H1 (cell line): ENCODE measurements at regions not wholly inside any gene's neighbourhood (a gene's known extent, or its start where the extent isn't known, plus 50 kb on each side); places are given as distances from the start of the nearest gene placed in this dataset.

Source experiments
- ATF3 ChIP-seq: IDR thresholded peaks from 2 replicates; pipeline ENCODE4 v1.6.1; 2011; ENCODE audit warnings: low read depth, mild to moderate bottlenecking, low read length; ENCODE audit not compliant: insufficient read depth
- CEBPB ChIP-seq: IDR thresholded peaks from 2 replicates; pipeline ENCODE4 v1.6.1; 2012; ENCODE audit warnings: low read depth, low read length
- CREB1 ChIP-seq: IDR thresholded peaks from 2 replicates; pipeline ENCODE4 v1.6.1; 2012; ENCODE audit warnings: inconsistent platforms
- CTCF ChIP-seq, 3 experiments: IDR thresholded peaks; 1 replicate in 2 of 3; 2 replicates in 1 of 3; pipeline versions ENCODE4 v1.5.1 to v1.6.1; 2011; ENCODE audit warnings: low read length in 3 of 3, mild to moderate bottlenecking in 3 of 3, inconsistent platforms in 2 of 3, low read depth in 1 of 3, moderate library complexity in 1 of 3; ENCODE audit not compliant: insufficient read depth in 1 of 3; ENCODE audit errors: control extremely low read depth in 1 of 3
- EGR1 ChIP-seq: IDR thresholded peaks from 2 replicates; pipeline ENCODE4 v1.6.1; 2011; ENCODE audit warnings: low read depth, low read length, borderline replicate concordance
- GABPA ChIP-seq: IDR thresholded peaks from 2 replicates; pipeline ENCODE4 v1.6.1; 2011; ENCODE audit warnings: mild to moderate bottlenecking, low read length, moderate library complexity, borderline replicate concordance; ENCODE audit not compliant: insufficient read depth
- MAX ChIP-seq: IDR thresholded peaks from 2 replicates; pipeline ENCODE4 v1.6.1; 2012; ENCODE audit warnings: inconsistent platforms
- POLR2A ChIP-seq, 2 experiments: IDR thresholded peaks; 1 replicate in 1 of 2; 2 replicates in 1 of 2; pipeline ENCODE4 v1.6.1; 2011; ENCODE audit warnings: low read depth in 2 of 2, low read length in 2 of 2, mild to moderate bottlenecking in 2 of 2; ENCODE audit errors: control extremely low read depth in 1 of 2
- RAD21 ChIP-seq, 2 experiments: IDR thresholded peaks in 1 of 2; conservative IDR thresholded peaks in 1 of 2; 2 replicates each; pipeline ENCODE4 v1.6.1; 2011; ENCODE audit warnings: low read depth in 2 of 2, low read length in 2 of 2, improper control_type of control experiment in 1 of 2, inconsistent platforms in 1 of 2, mild to moderate bottlenecking in 1 of 2, moderate library complexity in 1 of 2
- RXRA ChIP-seq: IDR thresholded peaks from 2 replicates; pipeline ENCODE4 v1.6.1; 2011; ENCODE audit warnings: low read depth, mild to moderate bottlenecking, low read length, moderate library complexity; ENCODE audit not compliant: insufficient read depth
- SIX5 ChIP-seq: IDR thresholded peaks from 2 replicates; pipeline ENCODE4 v1.6.1; 2011; ENCODE audit warnings: mild to moderate bottlenecking, low read depth, low read length
- TAF1 ChIP-seq: IDR thresholded peaks from 2 replicates; pipeline ENCODE4 v1.6.1; 2011; ENCODE audit warnings: mild to moderate bottlenecking, low read depth, low read length
- YY1 ChIP-seq: IDR thresholded peaks from 2 replicates; pipeline ENCODE4 v1.6.1; 2011; ENCODE audit warnings: low read depth, mild to moderate bottlenecking, low read length

- TF ChIP-seq CREB1 (no peak), TAF1 (no peak), RXRA (no peak), CTCF (IDR thresholded peaks at IDR 0.05; ENCODE audit: control extremely low read depth in 1 of 3, insufficient read depth in 1 of 3, low read depth in 1 of 3, low read length in 3 of 3) (no peak), YY1 (no peak), RAD21 (IDR thresholded peaks at IDR 0.05 in 1 of 2, conservative IDR thresholded peaks at IDR 0.05 in 1 of 2; ENCODE audit: low read depth in 2 of 2, low read length in 2 of 2) (no peak), CEBPB (no peak), EGR1 (no peak), GABPA (no peak), SIX5 (no peak), POLR2A (IDR thresholded peaks at IDR 0.05; ENCODE audit: control extremely low read depth in 1 of 2, low read depth in 2 of 2, low read length in 2 of 2) (no peak), ATF3 (no peak), MAX (no peak)
These were observed 117.0 kb upstream of the PTPRZ1 start for GRCh38 chr7:121755818-121756552.
